ENCODE measurements at regions not wholly inside any gene's neighbourhood (a gene's known extent, or its start where the extent isn't known, plus 50 kb on each side); places are given as distances from the start of the nearest gene placed in this dataset.

DNA sequence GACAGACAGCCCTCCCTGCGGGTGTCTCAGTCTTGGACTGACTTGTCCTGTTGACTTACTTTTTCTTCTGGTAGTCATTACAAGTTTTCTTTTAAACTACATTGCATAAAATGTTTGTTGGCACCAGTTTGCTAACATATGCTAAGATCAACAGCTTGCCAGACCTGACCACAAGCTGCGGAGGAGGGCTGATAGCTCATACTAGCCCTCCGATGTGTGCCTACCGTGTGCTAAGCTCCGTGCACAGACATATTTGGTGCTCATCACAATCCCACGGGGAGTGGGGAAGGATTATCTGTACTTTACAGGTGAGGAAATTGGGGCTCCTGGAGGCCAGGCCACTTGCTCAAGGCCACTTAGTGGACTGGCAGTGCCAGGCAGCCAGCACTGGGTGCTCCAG is 72.8 kb upstream of the YPEL5 start:
- TF ChIP-seq CTCF (IDR thresholded peaks at IDR 0.05; ENCODE audit: poor library complexity) (no peak), EZH2 (IDR thresholded peaks at IDR 0.05; ENCODE audit: borderline replicate concordance) (no peak), EZH2phosphoT487 (IDR thresholded peaks at IDR 0.05; ENCODE audit: low read depth, severe bottlenecking, unreplicated experiment) (no peak)
